Nephron progenitor cell (in vitro differentiated cells): ENCODE measurements at regions not wholly inside any gene's neighbourhood (a gene's known extent, or its start where the extent isn't known, plus 50 kb on each side); places are given as distances from the start of the nearest gene placed in this dataset.

ENCODE experiments used
- DNase-seq: peaks from one replicate; pipeline ENCODE4 v3.0.0; 2021
- H3K27ac Mint-ChIP-seq: 2 replicates; pipeline ENCODE4 v1.8.0; 2021; ENCODE audit warnings: mild to moderate bottlenecking, moderate library complexity, mixed read lengths
- H3K27me3 Mint-ChIP-seq: 2 replicates; pipeline ENCODE4 v1.8.0; 2021; ENCODE audit warnings: mild to moderate bottlenecking, low read depth, mixed read lengths; ENCODE audit not compliant: poor library complexity
- H3K36me3 Mint-ChIP-seq: 2 replicates; pipeline ENCODE4 v1.8.0; 2021; ENCODE audit warnings: low read depth, mixed read lengths
- H3K4me1 Mint-ChIP-seq: 2 replicates; pipeline ENCODE4 v1.8.0; 2021; ENCODE audit warnings: mixed read lengths
- H3K4me3 Mint-ChIP-seq: 2 replicates; pipeline ENCODE4 v1.8.0; 2021; ENCODE audit warnings: mild to moderate bottlenecking, moderate library complexity, mixed read lengths
- H3K9me3 Mint-ChIP-seq: 2 replicates; pipeline ENCODE4 v1.8.0; 2021; ENCODE audit warnings: mild to moderate bottlenecking, moderate library complexity, mixed read lengths
- CTCF ChIP-seq: fragments of 200-600 bp; sonication (generic); IDR thresholded peaks from 2 replicates; pipeline ENCODE4 v1.5.0; 2021; ENCODE audit warnings: antibody characterized with exemption

DNA sequence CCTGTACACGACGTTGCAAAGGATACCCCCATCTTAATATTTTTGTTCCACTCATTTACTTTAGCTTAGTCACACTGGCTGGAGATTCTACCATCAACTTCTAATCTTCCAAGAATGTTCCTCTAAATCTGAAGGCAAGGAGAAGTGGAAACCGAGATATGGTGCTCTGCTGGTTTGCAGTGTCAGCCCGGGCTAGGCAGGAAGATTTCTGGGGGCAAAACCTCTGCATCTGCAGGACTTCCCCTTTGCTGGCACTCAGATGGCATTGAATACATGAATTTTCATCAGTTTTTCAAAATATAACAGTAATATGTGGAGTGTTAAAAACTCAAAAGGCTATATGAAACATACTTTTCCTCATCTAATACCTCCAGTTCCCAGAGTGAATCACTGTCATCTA, 240.4 kb downstream of the RPLP1 start:
- peaks cover 9% of the 10 kb centered on the region for H3K4me1 Mint-ChIP-seq
- peaks cover 7% of the 10 kb centered on the region for H3K36me3 Mint-ChIP-seq
- peaks cover 19% of the 10 kb centered on the region for H3K27me3 Mint-ChIP-seq
- DNase-seq: no peak
- no peak for TF ChIP-seq CTCF
- H3K27ac Mint-ChIP-seq: no peak overlapping the region
- H3K9me3 Mint-ChIP-seq: peaks cover 22% of the 10 kb centered on the region
- H3K4me3 Mint-ChIP-seq: no peak overlapping the region

GRCh38 chr15:69696946-69697345, 244.3 kb downstream of the RPLP1 start:
- no peaks in the 10 kb centered on the region for H3K9me3 Mint-ChIP-seq
- H3K4me3 Mint-ChIP-seq: no peak overlapping the region
- H3K4me1 Mint-ChIP-seq: peaks cover 17% of the 10 kb centered on the region

DNA sequence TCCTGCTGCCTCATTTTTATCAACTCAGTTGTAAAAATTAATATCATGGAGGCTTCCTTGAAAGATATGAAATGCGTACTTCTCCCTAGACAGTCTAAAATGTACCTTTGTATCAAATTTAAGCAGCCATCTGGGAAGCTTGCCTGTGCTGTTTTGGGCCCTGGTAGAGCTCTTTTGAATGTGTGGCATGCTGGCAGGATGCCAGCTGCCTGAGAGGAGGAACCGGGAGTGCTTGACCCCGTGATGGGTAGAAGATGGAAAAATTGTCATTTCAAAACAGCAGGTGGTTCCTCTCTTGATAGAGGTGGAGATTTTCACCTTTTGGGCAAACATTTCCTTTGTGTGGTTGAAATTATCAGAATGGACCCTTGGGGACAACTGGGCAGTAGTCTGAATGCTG, 245.3 kb downstream of the RPLP1 start:
- Mint-ChIP-seq H3K4me1 (peaks cover 17% of the 10 kb centered on the region), H3K36me3 (no peaks in the 10 kb centered on the region), H3K4me3 (no peak overlapping the region), H3K27me3 (peaks cover 18% of the 10 kb centered on the region), H3K27ac (no peak overlapping the region), H3K9me3 (peaks cover 3% of the 10 kb centered on the region)
- no peak for DNase-seq
- TF ChIP-seq CTCF: no peak

More at GRCh38 chr15:69696946-69697345, 244.3 kb downstream of the RPLP1 start:
- H3K27me3 Mint-ChIP-seq: peaks cover 21% of the 10 kb centered on the region
- no peak for DNase-seq
- no peaks in the 10 kb centered on the region for H3K36me3 Mint-ChIP-seq
- peak overlapping the region; percentile 27 for H3K27ac Mint-ChIP-seq
- no peak for TF ChIP-seq CTCF

- Mint-ChIP-seq H3K27ac (no peak overlapping the region), H3K9me3 (peaks cover 12% of the 10 kb centered on the region)
Measured at GRCh38 chr15:69699096-69699495, 246.5 kb downstream of the RPLP1 start.

GRCh38 chr15:69700380-69700779, 247.8 kb downstream of the RPLP1 start:
- peaks cover 21% of the 10 kb centered on the region for H3K9me3 Mint-ChIP-seq
- no peak for DNase-seq
- H3K27ac Mint-ChIP-seq: no peak overlapping the region
- no peak overlapping the region for H3K4me3 Mint-ChIP-seq
- H3K27me3 Mint-ChIP-seq: peaks cover 16% of the 10 kb centered on the region
- peaks cover 30% of the 10 kb centered on the region for H3K4me1 Mint-ChIP-seq
- no peaks in the 10 kb centered on the region for H3K36me3 Mint-ChIP-seq
- no peak for TF ChIP-seq CTCF

More at GRCh38 chr15:69699096-69699495, 246.5 kb downstream of the RPLP1 start:
- H3K27me3 Mint-ChIP-seq: peaks cover 11% of the 10 kb centered on the region
- H3K4me3 Mint-ChIP-seq: no peak overlapping the region
- H3K36me3 Mint-ChIP-seq: no peaks in the 10 kb centered on the region
- DNase-seq: no peak
- peaks cover 22% of the 10 kb centered on the region for H3K4me1 Mint-ChIP-seq
- no peak for TF ChIP-seq CTCF

DNA sequence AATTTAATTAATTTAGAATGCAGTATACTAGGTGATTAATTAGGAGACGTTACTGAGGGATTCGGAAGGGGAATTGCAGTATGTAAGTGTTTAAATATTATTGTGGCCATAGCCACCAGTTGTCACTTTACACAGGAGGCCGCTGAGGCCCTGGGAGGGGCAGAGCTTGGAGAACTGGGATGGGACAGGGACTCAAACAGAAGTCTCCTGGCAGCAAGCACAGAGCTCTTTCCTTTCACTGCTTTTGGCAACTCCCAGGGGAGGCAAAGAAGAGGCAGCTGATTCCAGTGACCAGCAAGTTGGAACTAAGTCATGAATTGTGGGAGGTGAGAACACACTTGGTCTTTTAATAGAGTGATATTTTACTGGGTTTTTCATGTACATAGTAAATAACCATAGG, 248.6 kb downstream of the RPLP1 start:
- Mint-ChIP-seq H3K4me1 (peaks cover 30% of the 10 kb centered on the region), H3K27me3 (peaks cover 16% of the 10 kb centered on the region), H3K27ac (no peak overlapping the region), H3K9me3 (peaks cover 24% of the 10 kb centered on the region), H3K4me3 (no peak overlapping the region), H3K36me3 (no peaks in the 10 kb centered on the region)
- TF ChIP-seq CTCF: no peak
- DNase-seq: no peak
